NT2/D1 (cell line): ENCODE measurements at regions not wholly inside any gene's neighbourhood (a gene's known extent, or its start where the extent isn't known, plus 50 kb on each side); places are given as distances from the start of the nearest gene placed in this dataset.

Experiments
- SUZ12 ChIP-seq: IDR thresholded peaks from 2 replicates; pipeline ENCODE4 v1.6.1; 2011; ENCODE audit not compliant: insufficient read length, insufficient read depth; ENCODE audit errors: extremely low read depth
- YY1 ChIP-seq: IDR thresholded peaks from 2 replicates; pipeline ENCODE4 v1.6.1; 2011; ENCODE audit not compliant: insufficient read length, insufficient read depth
- ZNF274 ChIP-seq: IDR thresholded peaks from 2 replicates; pipeline ENCODE4 v1.6.1; 2011; ENCODE audit warnings: mild to moderate bottlenecking, low read depth, low read length

DNA sequence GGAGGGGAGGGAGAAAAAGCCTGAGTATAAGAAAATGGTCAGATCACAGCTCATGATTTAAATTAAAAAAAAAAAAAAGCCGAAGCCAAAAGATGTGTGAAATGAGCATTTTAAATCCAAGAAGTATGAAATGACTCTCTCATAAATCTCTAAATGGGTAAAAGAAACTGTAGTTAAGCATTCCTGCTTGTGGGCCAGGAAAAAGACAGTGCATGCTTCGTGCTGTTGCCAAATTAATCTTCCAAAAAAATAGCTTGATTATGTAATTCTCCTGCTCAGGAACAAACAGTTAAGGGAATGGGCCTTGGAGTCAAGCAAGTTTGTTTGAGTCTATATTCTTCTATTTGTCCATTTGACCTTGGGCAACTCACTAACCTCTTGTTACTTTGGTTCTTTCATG, 325.4 kb upstream of the SEL1L start:
- no peak for TF ChIP-seq ZNF274
- TF ChIP-seq SUZ12, result no peak
- no peak for TF ChIP-seq YY1
